H9 (cell line): ENCODE measurements at regions not wholly inside any gene's neighbourhood (a gene's known extent, or its start where the extent isn't known, plus 50 kb on each side); places are given as distances from the start of the nearest gene placed in this dataset.

Source experiments
- DNase-seq: peaks from one replicate; pipeline ENCODE4 v3.0.0-alpha.2; 2017
- H2AFZ ChIP-seq: one replicate; pipeline ENCODE4 v1.6.1; 2013; ENCODE audit warnings: mild to moderate bottlenecking, low read length, control low read depth, moderate library complexity
- H2AK5ac ChIP-seq: 2 replicates; pipeline ENCODE4 v1.6.1; 2013; ENCODE audit warnings: low read length, control low read depth, mixed read lengths; ENCODE audit not compliant: insufficient read length
- H2BK120ac ChIP-seq: one replicate; pipeline ENCODE4 v1.6.1; 2013; ENCODE audit warnings: low read depth, mild to moderate bottlenecking, low read length, control low read depth, inconsistent platforms; ENCODE audit not compliant: poor library complexity, severe bottlenecking
- H2BK12ac ChIP-seq: 2 replicates; pipeline ENCODE4 v1.6.1; 2013; ENCODE audit warnings: low read length, control low read depth, mixed read lengths, low read depth; ENCODE audit not compliant: insufficient read length
- H2BK15ac ChIP-seq: 2 replicates; pipeline ENCODE4 v1.6.1; 2013; ENCODE audit warnings: low read depth, low read length, control low read depth
- H2BK20ac ChIP-seq: one replicate; pipeline ENCODE4 v1.6.1; 2013; ENCODE audit warnings: low read depth, mild to moderate bottlenecking, low read length, control low read depth, inconsistent platforms; ENCODE audit not compliant: poor library complexity, severe bottlenecking
- H2BK5ac ChIP-seq: 2 replicates; pipeline ENCODE4 v1.6.1; 2013; ENCODE audit warnings: low read length, control low read depth, mixed read lengths; ENCODE audit not compliant: insufficient read length
- H3K14ac ChIP-seq: 2 replicates; pipeline ENCODE4 v1.6.1; 2013; ENCODE audit warnings: low read length, control low read depth; ENCODE audit not compliant: insufficient read depth
- H3K18ac ChIP-seq: 2 replicates; pipeline ENCODE4 v1.6.1; 2013; ENCODE audit warnings: low read depth, mild to moderate bottlenecking, mixed read lengths, low read length, control low read depth; ENCODE audit not compliant: insufficient read length
- H3K23ac ChIP-seq: 2 replicates; pipeline ENCODE4 v1.6.1; 2013; ENCODE audit warnings: low read length, control low read depth, mixed read lengths, low read depth; ENCODE audit not compliant: insufficient read length
- H3K23me2 ChIP-seq: 2 replicates; pipeline ENCODE4 v1.6.1; 2013; ENCODE audit warnings: low read depth, mild to moderate bottlenecking, mixed read lengths, low read length, control low read depth; ENCODE audit not compliant: insufficient read length, poor library complexity, severe bottlenecking
- H3K27ac ChIP-seq: 2 replicates; pipeline ENCODE4 v1.5.1; 2013; ENCODE audit warnings: low read length, control low read depth, mixed read lengths, low read depth; ENCODE audit not compliant: insufficient read length
- H3K27me3 ChIP-seq: 2 replicates; pipeline ENCODE4 v1.6.1; 2013; ENCODE audit warnings: low read length, control low read depth, inconsistent platforms; ENCODE audit not compliant: insufficient read depth
- H3K4ac ChIP-seq: 2 replicates; pipeline ENCODE4 v1.6.1; 2013; ENCODE audit warnings: low read depth, mild to moderate bottlenecking, control low read depth, inconsistent platforms, low read length, moderate library complexity
- H3K4me1 ChIP-seq: 2 replicates; pipeline ENCODE4 v1.6.1; 2013; ENCODE audit warnings: low read length, control low read depth, inconsistent platforms; ENCODE audit not compliant: insufficient read depth
- H3K4me2 ChIP-seq: 2 replicates; pipeline ENCODE4 v1.6.1; 2013; ENCODE audit warnings: low read length, control low read depth, mixed read lengths; ENCODE audit not compliant: insufficient read length, insufficient read depth
- H3K56ac ChIP-seq: 2 replicates; pipeline ENCODE4 v1.6.1; 2013; ENCODE audit warnings: low read depth, mild to moderate bottlenecking, mixed read lengths, low read length, control low read depth; ENCODE audit not compliant: insufficient read length
- H3K79me1 ChIP-seq: 2 replicates; pipeline ENCODE4 v1.6.1; 2013; ENCODE audit warnings: low read depth, mild to moderate bottlenecking, moderate library complexity, low read length, control low read depth, inconsistent platforms; ENCODE audit not compliant: insufficient read depth, poor library complexity, severe bottlenecking
- H3K79me2 ChIP-seq: 2 replicates; pipeline ENCODE4 v1.6.1; 2013; ENCODE audit warnings: low read length, control low read depth, inconsistent platforms; ENCODE audit not compliant: insufficient read depth
- H3K9ac ChIP-seq: 2 replicates; pipeline ENCODE4 v1.6.1; 2013; ENCODE audit warnings: low read length, control low read depth, mixed read lengths; ENCODE audit not compliant: insufficient read length; ENCODE audit errors: extremely low read depth
- H3K9me3 ChIP-seq: one replicate; pipeline ENCODE4 v1.6.1; 2013; ENCODE audit warnings: low read depth, low read length, inconsistent platforms; ENCODE audit not compliant: control insufficient read depth
- H3T11ph ChIP-seq: one replicate; pipeline ENCODE4 v1.6.1; 2013; ENCODE audit warnings: mild to moderate bottlenecking, low read length, control low read depth, inconsistent platforms
- H4K20me1 ChIP-seq: one replicate; pipeline ENCODE4 v1.6.1; 2013; ENCODE audit not compliant: control insufficient read depth, insufficient read length, insufficient read depth
- H4K5ac ChIP-seq: 2 replicates; pipeline ENCODE4 v1.6.1; 2013; ENCODE audit warnings: low read depth, mild to moderate bottlenecking, mixed read lengths, low read length, control low read depth; ENCODE audit not compliant: insufficient read length
- H4K8ac ChIP-seq: replicated peaks from 2 replicates; pipeline ENCODE4 v1.6.1; 2013; ENCODE audit warnings: low read length, control low read depth, mixed read lengths, low read depth; ENCODE audit not compliant: insufficient read length
- H4K91ac ChIP-seq: 2 replicates; pipeline ENCODE4 v1.6.1; 2013; ENCODE audit warnings: low read depth, mild to moderate bottlenecking, moderate library complexity, mixed read lengths, low read length, control low read depth; ENCODE audit not compliant: insufficient read length
- H3K27ac Mint-ChIP-seq, 3 experiments: 2 replicates in 2 of 3; 3 replicates in 1 of 3; pipeline ENCODE4 v1.8.0; 2020 to 2021; ENCODE audit warnings: mixed read lengths in 3 of 3, mild to moderate bottlenecking in 1 of 3, moderate library complexity in 1 of 3
- H3K27me3 Mint-ChIP-seq: 2 replicates; pipeline ENCODE4 v1.8.0; 2021; ENCODE audit warnings: low read depth, mild to moderate bottlenecking, moderate library complexity, mixed read lengths
- H3K36me3 Mint-ChIP-seq, 3 experiments: 2 replicates in 2 of 3; 3 replicates in 1 of 3; pipeline ENCODE4 v1.8.0; 2020 to 2021; ENCODE audit warnings: low read depth in 3 of 3, mixed read lengths in 3 of 3; ENCODE audit not compliant: insufficient read depth in 1 of 3
- H3K4me1 Mint-ChIP-seq, 2 experiments: 2 replicates each; pipeline ENCODE4 v1.8.0; 2020; ENCODE audit warnings: mixed read lengths in 2 of 2
- H3K4me3 Mint-ChIP-seq, 2 experiments: 2 replicates in 1 of 2; 3 replicates in 1 of 2; pipeline ENCODE4 v1.8.0; 2020 to 2021; ENCODE audit warnings: mild to moderate bottlenecking in 2 of 2, mixed read lengths in 2 of 2, moderate library complexity in 1 of 2
- H3K9me3 Mint-ChIP-seq, 2 experiments: 2 replicates in 1 of 2; 3 replicates in 1 of 2; pipeline ENCODE4 v1.8.0; 2020; ENCODE audit warnings: mild to moderate bottlenecking in 2 of 2, mixed read lengths in 2 of 2, moderate library complexity in 1 of 2
- WGBS: extraction: QIAGEN DNeasy Blood & Tissue Kit; methylation state at CpG from one replicate; pipeline ENCODE4 v1.1.7; 2013; ENCODE audit warnings: missing lambda C conversion rate, low lambda C conversion rate, mixed read lengths; ENCODE audit not compliant: insufficient read length; ENCODE audit errors: extremely low coverage; 5-methylcytosine and 5-hydroxymethylcytosine counted together
- TF ChIP-seq, protein P1 (sequence below): fragments of 200-600 bp; sonication (generic); conservative IDR thresholded peaks from 3 replicates; pipeline ENCODE4 v1.8.0; 2021; ENCODE audit warnings: antibody characterized with exemption, mild to moderate bottlenecking

DNA sequence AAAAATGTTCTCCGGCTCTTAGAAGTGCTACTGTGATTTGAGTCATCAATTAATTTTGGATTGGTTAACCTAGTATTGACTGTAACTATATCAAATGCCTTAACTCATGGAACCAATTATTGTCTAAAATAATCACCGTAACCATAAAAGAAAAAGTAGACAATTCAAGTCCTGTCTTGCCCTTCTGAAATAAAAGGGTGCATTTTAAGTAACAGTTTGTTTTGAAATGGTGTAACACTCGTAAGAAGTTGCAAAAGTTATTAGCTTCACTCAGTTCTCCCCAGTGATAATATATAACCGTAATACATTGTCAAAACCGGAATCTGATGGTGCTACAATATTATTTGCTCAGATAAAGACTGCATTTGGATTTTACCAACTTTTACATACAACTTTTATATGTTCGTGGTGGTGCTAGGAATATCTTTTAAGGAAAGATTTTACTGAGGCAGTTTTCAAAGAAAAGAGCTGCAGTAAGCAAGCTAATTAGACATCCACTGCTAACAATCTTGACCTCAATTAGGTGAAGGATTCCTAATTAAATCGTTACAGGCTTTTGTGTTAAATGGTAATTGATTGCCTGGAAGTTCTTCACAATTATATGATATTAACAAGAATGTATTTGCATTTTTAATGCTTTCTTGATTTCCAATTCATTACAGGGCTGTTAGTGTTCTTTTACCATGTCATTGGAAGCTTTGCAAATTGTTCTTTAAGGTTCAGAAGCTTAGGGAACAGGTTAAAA lies 413.1 kb upstream of the MON1B start:
- H3K4me1 ChIP-seq, result no peaks in the 10 kb centered on the region
- Mint-ChIP-seq H3K36me3 (no peaks in the 10 kb centered on the region), H3K27me3 (no peaks in the 10 kb centered on the region), H3K27ac (no peak overlapping the region), H3K4me1 (no peaks in the 10 kb centered on the region), H3K4me3 (no peak overlapping the region), H3K9me3 (no peaks in the 10 kb centered on the region)
- no peaks in the 10 kb centered on the region for H3K23me2 ChIP-seq
- no peak overlapping the region for H3K4me2 ChIP-seq
- no CpG with 5 or more reads among the region's 7 CpGs for WGBS
- H3K4ac ChIP-seq, result no peak overlapping the region
- no peak overlapping the region for H2BK15ac ChIP-seq
- H3K18ac ChIP-seq, result no peak overlapping the region
- H2BK20ac ChIP-seq, result no peak overlapping the region
- no peak overlapping the region for H3K9ac ChIP-seq
- H3T11ph ChIP-seq, result no peak overlapping the region
- no peak overlapping the region for H2AFZ ChIP-seq
- H4K91ac ChIP-seq, result no peak overlapping the region
- H3K79me2 ChIP-seq, result no peaks in the 10 kb centered on the region
- H3K9me3 ChIP-seq, result no peaks in the 10 kb centered on the region
- no peak overlapping the region for H2BK12ac ChIP-seq
- H3K27me3 ChIP-seq, result no peaks in the 10 kb centered on the region
- H4K8ac ChIP-seq, result no peak overlapping the region
- H3K23ac ChIP-seq, result no peak overlapping the region
- no peak overlapping the region for H3K27ac ChIP-seq
- no peaks in the 10 kb centered on the region for H4K20me1 ChIP-seq
- DNase-seq, result no peak
- no peak overlapping the region for H3K56ac ChIP-seq
- TF ChIP-seq, protein P1, sequence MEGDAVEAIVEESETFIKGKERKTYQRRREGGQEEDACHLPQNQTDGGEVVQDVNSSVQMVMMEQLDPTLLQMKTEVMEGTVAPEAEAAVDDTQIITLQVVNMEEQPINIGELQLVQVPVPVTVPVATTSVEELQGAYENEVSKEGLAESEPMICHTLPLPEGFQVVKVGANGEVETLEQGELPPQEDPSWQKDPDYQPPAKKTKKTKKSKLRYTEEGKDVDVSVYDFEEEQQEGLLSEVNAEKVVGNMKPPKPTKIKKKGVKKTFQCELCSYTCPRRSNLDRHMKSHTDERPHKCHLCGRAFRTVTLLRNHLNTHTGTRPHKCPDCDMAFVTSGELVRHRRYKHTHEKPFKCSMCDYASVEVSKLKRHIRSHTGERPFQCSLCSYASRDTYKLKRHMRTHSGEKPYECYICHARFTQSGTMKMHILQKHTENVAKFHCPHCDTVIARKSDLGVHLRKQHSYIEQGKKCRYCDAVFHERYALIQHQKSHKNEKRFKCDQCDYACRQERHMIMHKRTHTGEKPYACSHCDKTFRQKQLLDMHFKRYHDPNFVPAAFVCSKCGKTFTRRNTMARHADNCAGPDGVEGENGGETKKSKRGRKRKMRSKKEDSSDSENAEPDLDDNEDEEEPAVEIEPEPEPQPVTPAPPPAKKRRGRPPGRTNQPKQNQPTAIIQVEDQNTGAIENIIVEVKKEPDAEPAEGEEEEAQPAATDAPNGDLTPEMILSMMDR, result no peak
- H2AK5ac ChIP-seq, result no peak overlapping the region
- H2BK120ac ChIP-seq, result no peak overlapping the region
- H4K5ac ChIP-seq, result no peak overlapping the region
- H3K79me1 ChIP-seq, result no peaks in the 10 kb centered on the region
- no peak overlapping the region for H3K14ac ChIP-seq
- H2BK5ac ChIP-seq, result no peak overlapping the region
